ENCODE measurements at regions not wholly inside any gene's neighbourhood (a gene's known extent, or its start where the extent isn't known, plus 50 kb on each side); places are given as distances from the start of the nearest gene placed in this dataset.
A peak's percentile ranks its signal among the peaks of the same experiment; 100 is the strongest.

DNA sequence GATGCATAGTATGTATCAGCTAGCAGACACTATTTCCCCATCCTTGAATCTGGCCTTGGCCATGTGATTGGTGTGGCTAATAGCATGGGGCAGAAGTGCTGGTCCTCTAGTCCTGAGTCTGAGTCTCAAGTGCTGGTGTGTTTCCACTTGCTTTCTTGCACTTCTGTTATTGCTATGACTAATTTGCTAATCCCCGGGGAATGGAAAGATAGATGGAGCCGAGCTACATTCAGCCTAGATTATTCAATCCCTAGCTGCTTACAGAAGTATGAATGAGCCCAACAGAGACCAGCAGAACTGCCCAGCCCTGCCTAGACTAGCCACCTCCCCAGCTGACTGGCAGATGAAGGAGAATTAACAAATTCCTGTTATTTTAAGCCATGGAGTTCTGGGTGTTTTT, 53.2 kb upstream of the SYPL1 start:
- peak; percentile 39 for DNase-seq (ENCODE audit: low read depth)

- no peak for DNase-seq (ENCODE audit: low read depth)
These were observed 51.1 kb upstream of the SYPL1 start for GRCh38 chr7:106163257-106163656.
